ENCODE measurements at regions not wholly inside any gene's neighbourhood (a gene's known extent, or its start where the extent isn't known, plus 50 kb on each side); places are given as distances from the start of the nearest gene placed in this dataset.

- Histone ChIP-seq H4K20me1 (ENCODE audit: insufficient read depth, low read length) (no peaks in the 10 kb centered on the region), H3K27ac (ENCODE audit: low read depth, low read length) (no peak overlapping the region), H3K9me3 (ENCODE audit: insufficient read depth, low read depth, low read length) (no peaks in the 10 kb centered on the region), H3K27me3 (ENCODE audit: insufficient read depth, low read length) (no peaks in the 10 kb centered on the region), H3K9ac (ENCODE audit: low read length) (no peak overlapping the region), H3K4me3 (ENCODE audit: insufficient read depth, low read depth, low read length) (no peak overlapping the region), H3K4me2 (ENCODE audit: low read length) (no peak overlapping the region), H3K36me3 (ENCODE audit: insufficient read depth, low read length) (no peaks in the 10 kb centered on the region), H3K79me2 (ENCODE audit: insufficient read depth, low read length) (no peaks in the 10 kb centered on the region), H2AFZ (ENCODE audit: low read depth, low read length) (no peak overlapping the region), H3K4me1 (ENCODE audit: insufficient read depth, low read length) (no peaks in the 10 kb centered on the region)
- Mint-ChIP-seq H3K27ac (ENCODE audit: unreplicated experiment) (no peak overlapping the region), H3K36me3 (ENCODE audit: low read depth, unreplicated experiment) (no peaks in the 10 kb centered on the region), H3K27me3 (ENCODE audit: low read depth, unreplicated experiment) (peaks cover 4% of the 10 kb centered on the region), H3K4me1 (ENCODE audit: low read depth, unreplicated experiment) (no peaks in the 10 kb centered on the region), H3K9me3 (ENCODE audit: unreplicated experiment) (peaks cover 2% of the 10 kb centered on the region), H3K4me3 (ENCODE audit: unreplicated experiment) (no peak overlapping the region)
- no peak for FAIRE-seq
- no peak for DNase-seq (ENCODE audit: low read depth)
- no peak for TF ChIP-seq CTCF (IDR thresholded peaks at IDR 0.05; ENCODE audit: insufficient read depth, low read depth, low read length)
- TF ChIP-seq EZH2 (IDR thresholded peaks at IDR 0.05; ENCODE audit: insufficient read depth, low read length), result no peak
Observed at GRCh38 chr5:111595425-111595824, 83.1 kb upstream of the STARD4 start.

GRCh38 chr5:111589316-111589715 is 77.0 kb upstream of the STARD4 start:
- Mint-ChIP-seq H3K27me3 (ENCODE audit: low read depth, unreplicated experiment) (peaks cover 3% of the 10 kb centered on the region), H3K9me3 (ENCODE audit: unreplicated experiment) (no peaks in the 10 kb centered on the region), H3K36me3 (ENCODE audit: low read depth, unreplicated experiment) (no peaks in the 10 kb centered on the region), H3K4me1 (ENCODE audit: low read depth, unreplicated experiment) (peaks cover 7% of the 10 kb centered on the region), H3K4me3 (ENCODE audit: unreplicated experiment) (no peak overlapping the region), H3K27ac (ENCODE audit: unreplicated experiment) (no peak overlapping the region)
- H2AFZ ChIP-seq (ENCODE audit: low read depth, low read length), result no peak overlapping the region
- no peaks in the 10 kb centered on the region for H3K79me2 ChIP-seq (ENCODE audit: insufficient read depth, low read length)
- peaks cover 9% of the 10 kb centered on the region for H3K4me1 ChIP-seq (ENCODE audit: insufficient read depth, low read length)
- no peak overlapping the region for H3K4me3 ChIP-seq (ENCODE audit: insufficient read depth, low read depth, low read length)
- no peak for TF ChIP-seq EZH2 (IDR thresholded peaks at IDR 0.05; ENCODE audit: insufficient read depth, low read length)
- TF ChIP-seq CTCF (IDR thresholded peaks at IDR 0.05; ENCODE audit: insufficient read depth, low read depth, low read length), result no peak
- H3K27ac ChIP-seq (ENCODE audit: low read depth, low read length), result no peak overlapping the region
- H3K27me3 ChIP-seq (ENCODE audit: insufficient read depth, low read length), result no peaks in the 10 kb centered on the region
- H3K9me3 ChIP-seq (ENCODE audit: insufficient read depth, low read depth, low read length), result no peaks in the 10 kb centered on the region
- FAIRE-seq (no peak), DNase-seq (ENCODE audit: low read depth) (no peak)
- H3K36me3 ChIP-seq (ENCODE audit: insufficient read depth, low read length), result no peaks in the 10 kb centered on the region
- H4K20me1 ChIP-seq (ENCODE audit: insufficient read depth, low read length), result no peaks in the 10 kb centered on the region
- H3K9ac ChIP-seq (ENCODE audit: low read length), result no peak overlapping the region
- H3K4me2 ChIP-seq (ENCODE audit: low read length), result no peak overlapping the region

- no peak overlapping the region for H3K9ac ChIP-seq (ENCODE audit: low read length)
- Mint-ChIP-seq H3K4me1 (ENCODE audit: low read depth, unreplicated experiment) (peaks cover 17% of the 10 kb centered on the region), H3K27ac (ENCODE audit: unreplicated experiment) (no peak overlapping the region), H3K27me3 (ENCODE audit: low read depth, unreplicated experiment) (peaks cover 3% of the 10 kb centered on the region), H3K36me3 (ENCODE audit: low read depth, unreplicated experiment) (no peaks in the 10 kb centered on the region), H3K9me3 (ENCODE audit: unreplicated experiment) (no peaks in the 10 kb centered on the region), H3K4me3 (ENCODE audit: unreplicated experiment) (no peak overlapping the region)
- H3K36me3 ChIP-seq (ENCODE audit: insufficient read depth, low read length), result no peaks in the 10 kb centered on the region
- DNase-seq (ENCODE audit: low read depth), result no peak
- H3K4me3 ChIP-seq (ENCODE audit: insufficient read depth, low read depth, low read length), result no peak overlapping the region
- no peak overlapping the region for H3K4me2 ChIP-seq (ENCODE audit: low read length)
- no peak for FAIRE-seq
- H3K4me1 ChIP-seq (ENCODE audit: insufficient read depth, low read length), result peaks cover 20% of the 10 kb centered on the region
- no peak overlapping the region for H2AFZ ChIP-seq (ENCODE audit: low read depth, low read length)
- TF ChIP-seq CTCF (IDR thresholded peaks at IDR 0.05; ENCODE audit: insufficient read depth, low read depth, low read length) (no peak), EZH2 (IDR thresholded peaks at IDR 0.05; ENCODE audit: insufficient read depth, low read length) (no peak)
- H3K9me3 ChIP-seq (ENCODE audit: insufficient read depth, low read depth, low read length), result no peaks in the 10 kb centered on the region
- no peaks in the 10 kb centered on the region for H3K79me2 ChIP-seq (ENCODE audit: insufficient read depth, low read length)
- H3K27ac ChIP-seq (ENCODE audit: low read depth, low read length), result no peak overlapping the region
- no peaks in the 10 kb centered on the region for H4K20me1 ChIP-seq (ENCODE audit: insufficient read depth, low read length)
- H3K27me3 ChIP-seq (ENCODE audit: insufficient read depth, low read length), result no peaks in the 10 kb centered on the region
Observed at GRCh38 chr5:111587728-111588127, 75.4 kb upstream of the STARD4 start.
